Fibroblast of mammary gland (primary cell): ENCODE measurements at regions not wholly inside any gene's neighbourhood (a gene's known extent, or its start where the extent isn't known, plus 50 kb on each side); places are given as distances from the start of the nearest gene placed in this dataset.

Source experiments
- DNase-seq: peaks from one replicate; pipeline ENCODE4 v3.0.0-alpha.2; 2010; ENCODE audit warnings: low read depth
- H3K4me3 ChIP-seq: 2 replicates; pipeline ENCODE4 v1.5.1; 2011; ENCODE audit warnings: low read depth, mild to moderate bottlenecking, low read length, moderate library complexity; ENCODE audit not compliant: control insufficient read depth
- TF ChIP-seq, protein P1 (sequence below): conservative IDR thresholded peaks from 2 replicates; pipeline ENCODE4 v1.5.1; 2011; ENCODE audit warnings: low read depth, low read length, inconsistent platforms; ENCODE audit not compliant: control insufficient read depth, insufficient read depth

- no peak overlapping the region for H3K4me3 ChIP-seq
Observed at GRCh38 chrX:10875995-10876394, 235.1 kb upstream of the HCCS start.

DNA sequence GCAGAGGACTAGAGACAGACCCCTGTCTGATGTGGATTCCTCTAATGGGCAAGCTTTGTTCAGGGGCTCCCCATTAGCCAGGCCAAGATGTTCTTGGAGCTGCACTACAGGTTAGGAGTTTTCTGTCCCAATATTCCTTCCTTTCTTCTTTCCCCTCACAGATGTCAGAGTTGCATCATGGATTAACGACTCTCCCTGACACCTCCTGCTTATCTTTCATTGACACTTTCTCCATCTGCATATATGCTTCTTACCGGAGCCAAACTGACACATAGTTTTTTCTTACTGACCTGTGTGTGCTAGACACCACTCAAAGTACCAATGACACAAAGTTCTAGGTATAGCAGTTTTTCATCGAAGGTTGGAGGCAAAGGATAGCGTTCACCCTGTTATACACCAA, 228.6 kb upstream of the HCCS start:
- no peak overlapping the region for H3K4me3 ChIP-seq
- no peak for DNase-seq
- TF ChIP-seq, protein P1, sequence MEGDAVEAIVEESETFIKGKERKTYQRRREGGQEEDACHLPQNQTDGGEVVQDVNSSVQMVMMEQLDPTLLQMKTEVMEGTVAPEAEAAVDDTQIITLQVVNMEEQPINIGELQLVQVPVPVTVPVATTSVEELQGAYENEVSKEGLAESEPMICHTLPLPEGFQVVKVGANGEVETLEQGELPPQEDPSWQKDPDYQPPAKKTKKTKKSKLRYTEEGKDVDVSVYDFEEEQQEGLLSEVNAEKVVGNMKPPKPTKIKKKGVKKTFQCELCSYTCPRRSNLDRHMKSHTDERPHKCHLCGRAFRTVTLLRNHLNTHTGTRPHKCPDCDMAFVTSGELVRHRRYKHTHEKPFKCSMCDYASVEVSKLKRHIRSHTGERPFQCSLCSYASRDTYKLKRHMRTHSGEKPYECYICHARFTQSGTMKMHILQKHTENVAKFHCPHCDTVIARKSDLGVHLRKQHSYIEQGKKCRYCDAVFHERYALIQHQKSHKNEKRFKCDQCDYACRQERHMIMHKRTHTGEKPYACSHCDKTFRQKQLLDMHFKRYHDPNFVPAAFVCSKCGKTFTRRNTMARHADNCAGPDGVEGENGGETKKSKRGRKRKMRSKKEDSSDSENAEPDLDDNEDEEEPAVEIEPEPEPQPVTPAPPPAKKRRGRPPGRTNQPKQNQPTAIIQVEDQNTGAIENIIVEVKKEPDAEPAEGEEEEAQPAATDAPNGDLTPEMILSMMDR = no peak

More at GRCh38 chrX:10875995-10876394, 235.1 kb upstream of the HCCS start:
- no peak for DNase-seq
- TF ChIP-seq, protein P1 = no peak

- H3K4me3 ChIP-seq = no peak overlapping the region
- TF ChIP-seq, protein P1 = no peak
- peak; percentile 81 for DNase-seq
Observed at GRCh38 chrX:10884246-10884645, 226.9 kb upstream of the HCCS start.

DNA sequence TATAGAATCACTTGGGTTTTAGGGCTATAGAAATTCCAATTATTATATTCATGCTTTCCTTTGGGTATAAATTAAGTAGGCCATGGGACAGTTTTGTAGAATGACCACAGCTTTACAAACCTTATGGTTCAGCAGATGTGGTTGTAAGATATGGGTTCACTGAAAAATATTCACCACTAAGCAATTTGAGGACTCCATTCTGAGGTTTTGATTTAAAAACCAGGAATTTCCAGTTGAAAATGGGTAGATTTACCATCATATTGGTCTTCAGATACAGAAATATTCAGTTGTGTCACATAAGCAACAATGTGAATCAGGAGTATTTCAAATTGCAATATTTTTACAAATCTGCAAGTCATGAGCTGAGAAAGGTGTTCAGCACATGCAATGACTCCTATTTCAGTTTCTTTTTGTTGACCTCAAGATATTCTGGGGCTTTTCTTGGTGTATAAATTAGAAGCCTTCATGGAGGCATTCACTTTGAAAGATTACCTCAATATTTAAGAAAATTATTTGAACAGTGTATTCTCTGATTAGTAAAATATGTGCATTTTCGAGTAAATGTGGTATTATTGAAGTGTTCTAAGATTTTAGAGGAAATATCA, 218.4 kb upstream of the HCCS start:
- H3K4me3 ChIP-seq = no peak overlapping the region
- TF ChIP-seq, protein P1 = no peak
- no peak for DNase-seq

DNA sequence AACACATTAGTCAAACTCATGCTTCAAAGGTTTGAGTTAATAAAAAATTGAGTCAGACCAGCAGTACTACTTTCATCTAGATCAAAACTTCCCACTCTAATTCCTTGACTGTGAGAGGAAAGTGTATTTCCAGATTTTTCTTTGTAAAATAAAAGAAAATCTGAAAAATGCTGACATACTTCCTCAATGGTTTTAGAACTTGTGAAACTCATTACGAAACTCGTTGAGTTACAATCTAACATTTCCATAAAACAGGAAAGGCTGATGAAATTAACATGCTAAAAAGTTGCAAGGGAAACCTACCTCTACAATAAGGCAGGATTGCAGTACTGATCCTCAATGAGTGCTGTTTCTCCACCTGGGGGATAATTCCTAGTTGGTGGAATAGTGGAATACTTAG, 217.8 kb upstream of the HCCS start:
- H3K4me3 ChIP-seq = no peak overlapping the region
- DNase-seq = peak; percentile 15
- TF ChIP-seq, protein P1 = no peak

DNA sequence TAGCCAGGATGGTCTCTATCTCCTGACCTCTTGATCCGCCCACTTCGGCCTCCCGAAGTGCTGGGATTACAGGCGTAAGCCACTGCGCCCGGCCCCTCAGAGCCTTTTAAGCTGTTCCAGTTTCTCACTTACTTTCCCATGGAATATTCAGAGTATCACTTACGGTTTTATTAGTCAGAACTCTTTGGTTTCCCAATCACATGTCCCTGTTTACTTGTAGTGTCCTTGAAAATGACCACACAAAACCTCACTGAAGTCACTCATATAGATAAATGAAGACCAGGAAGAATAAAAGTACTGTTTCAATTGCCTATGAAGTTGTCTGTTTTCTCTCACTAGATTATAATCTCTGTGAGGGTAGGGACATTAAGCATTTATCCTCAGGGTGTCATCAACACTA, 217.2 kb upstream of the HCCS start:
- TF ChIP-seq, protein P1 = no peak
- DNase-seq = peak; percentile 27
- H3K4me3 ChIP-seq = no peak overlapping the region

DNA sequence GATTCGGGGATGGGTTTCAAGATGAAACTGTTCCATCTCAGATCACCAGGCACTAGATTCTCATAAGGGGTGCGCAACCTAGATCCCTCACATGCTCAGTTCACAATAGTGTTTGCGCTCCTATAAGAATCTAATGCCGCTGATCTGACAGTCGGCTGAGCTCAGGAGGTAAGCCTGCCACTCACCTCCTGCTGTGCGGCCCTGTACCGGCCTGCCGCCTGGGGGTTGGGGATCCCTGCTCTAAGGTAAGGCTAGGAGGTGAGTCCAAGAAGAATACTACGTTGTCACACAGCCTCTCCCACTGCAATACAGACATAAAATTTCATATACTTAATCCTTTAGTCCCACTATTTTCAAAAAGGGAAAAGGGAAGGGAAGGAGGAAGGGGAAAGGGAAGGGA, 213.4 kb upstream of the HCCS start:
- TF ChIP-seq, protein P1 = no peak
- DNase-seq = no peak
- H3K4me3 ChIP-seq = no peak overlapping the region
